G401.6 (cell line): ENCODE measurements at regions not wholly inside any gene's neighbourhood (a gene's known extent, or its start where the extent isn't known, plus 50 kb on each side); places are given as distances from the start of the nearest gene placed in this dataset.
A peak's percentile ranks its signal among the peaks of the same experiment; 100 is the strongest.
"Not testable (repeated sequence)": the region's sequence is repeated elsewhere in the genome, so short reads cannot be mapped to it uniquely, and the experiment has no call there.

ENCODE experiments used
- FAIRE-seq: peaks from 2 replicates; lab custom pipeline; 2012; peaks lifted over from hg19 to GRCh38; lab: Jason Lieb, UNC

DNA sequence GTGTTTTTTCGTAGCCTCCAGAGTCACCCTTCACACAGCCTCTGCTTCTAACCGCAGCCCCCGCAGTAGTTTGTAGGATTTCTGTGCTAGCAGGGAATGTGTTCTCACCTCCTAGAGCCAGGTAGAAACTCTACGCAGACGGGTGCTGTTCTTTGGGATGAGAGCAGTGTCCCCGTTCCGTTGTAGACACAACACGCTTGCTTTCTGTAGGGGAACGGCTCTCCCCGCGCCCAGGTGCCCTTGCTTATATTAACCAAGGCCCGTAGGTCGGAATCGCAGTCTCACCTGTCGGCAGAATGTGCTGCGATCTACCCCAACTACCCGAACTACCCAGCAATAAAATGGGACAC lies 111.8 kb upstream of the NBPF11 start:
- no peak for FAIRE-seq

DNA sequence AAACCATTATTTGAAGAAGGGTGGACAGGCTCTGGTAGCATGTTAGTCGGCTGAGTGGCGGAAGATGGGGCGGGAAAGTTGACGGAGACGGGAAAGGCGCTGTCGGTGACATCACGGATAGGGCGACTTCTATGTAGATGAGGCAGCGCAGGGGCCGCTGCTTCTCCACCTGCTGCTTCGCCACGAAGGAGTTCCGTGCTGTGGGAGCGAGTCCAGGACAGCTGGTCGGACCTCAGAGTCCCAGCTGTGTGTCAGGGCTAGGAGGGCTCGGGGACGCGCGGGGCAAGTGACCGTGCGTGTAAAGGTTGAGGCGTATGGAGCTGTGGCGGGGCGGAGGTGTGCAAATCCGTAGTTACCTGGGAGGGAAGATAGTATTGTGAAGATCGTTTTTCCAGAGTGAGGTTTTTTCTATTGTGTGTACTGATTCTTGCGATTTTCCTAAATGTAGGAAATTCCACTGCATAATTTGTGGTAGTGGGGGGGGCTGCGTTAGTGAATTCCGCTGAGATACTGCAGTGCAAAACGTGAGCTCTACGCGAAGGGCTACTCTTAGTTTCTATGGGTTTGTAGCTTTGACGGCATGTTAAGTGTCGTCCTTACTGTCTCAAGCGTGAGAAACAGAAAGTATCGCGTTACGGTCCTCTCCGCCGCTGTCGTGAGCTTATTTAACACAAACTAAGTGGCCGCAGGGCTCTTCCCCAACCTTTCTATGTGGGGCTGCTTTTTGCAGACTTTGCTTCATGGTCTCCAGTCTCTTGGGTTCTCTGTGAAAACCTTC lies 111.2 kb upstream of the NBPF11 start:
- FAIRE-seq: peak; percentile 93

DNA sequence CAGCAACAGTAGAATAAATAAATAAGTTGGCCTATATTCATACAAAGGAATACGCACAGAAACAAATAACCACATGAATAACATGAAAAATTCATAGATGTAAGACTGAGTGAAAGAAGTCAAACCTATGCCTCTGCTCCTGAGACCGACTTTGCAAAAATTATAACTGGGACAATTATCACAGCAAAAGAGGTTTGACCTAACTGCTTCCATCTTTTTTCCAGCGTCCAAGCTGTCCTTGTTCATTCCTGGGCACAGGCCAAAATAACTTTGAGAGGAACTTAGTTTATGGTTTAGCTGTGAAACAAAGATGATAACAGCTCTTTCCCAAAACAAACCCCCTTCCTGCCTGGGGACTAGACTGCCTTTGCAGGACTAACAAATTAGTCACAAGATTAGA lies 109.6 kb upstream of the NBPF11 start:
- not testable (repeated sequence) for FAIRE-seq

DNA sequence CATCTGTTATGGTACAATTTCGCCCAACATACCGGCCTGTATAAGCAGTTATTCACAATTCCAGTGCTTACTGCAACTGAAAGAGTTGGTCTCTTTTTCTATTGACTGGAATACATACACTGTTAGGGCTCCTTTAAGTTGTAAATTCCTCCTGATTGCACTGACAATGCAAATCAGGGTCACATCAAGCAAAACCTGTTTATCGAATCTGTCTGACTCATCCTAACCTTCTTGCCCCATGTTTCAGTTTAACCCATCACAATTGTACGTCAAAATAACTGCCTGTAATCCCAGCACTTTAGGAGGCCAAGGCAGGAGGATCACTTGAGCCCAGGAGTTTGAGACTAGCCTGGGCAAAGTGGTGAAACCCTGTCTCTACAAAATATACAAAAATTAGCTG lies 105.8 kb upstream of the NBPF11 start:
- not testable (repeated sequence) for FAIRE-seq

DNA sequence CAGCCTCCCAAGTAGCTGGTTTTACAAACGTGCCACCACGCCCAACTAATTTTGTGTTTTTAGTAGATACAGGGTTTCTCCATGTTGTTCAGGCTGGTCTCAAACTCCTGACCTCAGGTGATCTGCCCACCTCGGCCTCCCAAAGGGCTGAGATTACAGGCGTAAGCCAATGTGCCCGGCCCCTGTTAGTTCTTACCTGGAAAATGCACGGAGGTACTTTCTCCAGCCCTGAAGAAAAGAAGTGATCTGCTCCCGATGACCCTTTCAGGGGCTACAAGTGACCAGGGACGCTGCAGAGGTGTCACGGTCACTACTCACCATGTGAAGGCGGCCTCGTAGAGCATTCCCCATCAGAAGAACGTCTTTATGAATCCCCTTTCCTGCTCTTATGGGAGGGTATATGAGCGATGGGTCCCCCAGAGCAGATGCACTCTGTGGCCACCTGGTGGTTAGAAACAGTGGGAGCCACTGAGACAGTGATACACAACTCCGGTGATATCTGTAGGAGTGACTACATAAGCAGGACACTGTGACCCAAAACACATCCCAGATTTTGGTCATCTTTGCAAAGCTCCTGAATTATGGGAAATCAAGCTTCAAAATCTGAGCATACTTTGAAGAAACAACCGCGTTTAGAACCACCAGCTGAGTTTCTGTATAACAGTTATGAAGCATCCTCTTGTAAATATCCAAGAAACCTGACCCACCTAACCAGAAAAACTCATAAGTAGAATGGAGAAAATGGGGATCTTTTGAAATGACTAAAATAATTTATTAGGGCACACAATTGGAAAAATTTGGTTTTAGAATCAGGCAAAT lies 102.7 kb upstream of the NBPF11 start:
- FAIRE-seq: not testable (repeated sequence)

DNA sequence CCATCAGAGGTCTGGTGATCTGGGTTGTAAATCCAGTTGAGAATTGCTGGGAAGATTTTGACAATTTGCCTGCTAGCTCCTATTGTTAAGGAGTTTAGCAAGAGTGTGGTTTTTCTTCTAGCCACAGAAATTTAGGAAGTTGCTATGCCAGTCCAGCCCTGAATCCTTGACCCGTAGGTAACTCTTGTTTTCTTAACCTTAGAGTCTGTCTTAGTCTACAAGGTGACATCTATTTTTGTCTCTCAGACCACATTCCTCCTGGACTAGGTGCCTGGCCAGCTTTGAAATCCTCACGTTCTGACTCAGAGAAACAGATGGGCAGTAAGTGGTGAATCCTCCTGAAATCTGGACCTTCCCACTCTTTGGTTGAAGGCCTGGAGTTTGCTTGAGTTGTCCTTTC lies 101.7 kb upstream of the NBPF11 start:
- not testable (repeated sequence) for FAIRE-seq

DNA sequence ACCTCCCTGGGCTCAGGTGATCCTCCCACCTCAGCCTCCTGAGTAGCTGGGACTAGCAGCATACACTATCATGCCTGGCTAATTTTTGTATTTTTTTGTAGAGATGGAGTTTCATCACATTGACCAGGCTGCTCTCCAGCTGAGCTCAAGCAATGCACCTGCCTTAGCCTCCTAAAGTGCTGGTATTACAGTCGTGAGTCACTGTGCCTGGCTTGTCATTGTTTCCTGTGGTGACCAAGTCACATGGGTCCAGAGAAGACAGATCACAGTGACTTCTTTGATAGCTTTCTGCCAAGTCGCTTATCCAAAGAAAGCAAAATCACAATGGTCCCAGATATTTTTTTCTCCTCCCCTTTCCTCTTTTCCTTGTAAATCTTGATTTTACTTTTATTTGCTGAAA lies 96.7 kb upstream of the NBPF11 start:
- FAIRE-seq: not testable (repeated sequence)

DNA sequence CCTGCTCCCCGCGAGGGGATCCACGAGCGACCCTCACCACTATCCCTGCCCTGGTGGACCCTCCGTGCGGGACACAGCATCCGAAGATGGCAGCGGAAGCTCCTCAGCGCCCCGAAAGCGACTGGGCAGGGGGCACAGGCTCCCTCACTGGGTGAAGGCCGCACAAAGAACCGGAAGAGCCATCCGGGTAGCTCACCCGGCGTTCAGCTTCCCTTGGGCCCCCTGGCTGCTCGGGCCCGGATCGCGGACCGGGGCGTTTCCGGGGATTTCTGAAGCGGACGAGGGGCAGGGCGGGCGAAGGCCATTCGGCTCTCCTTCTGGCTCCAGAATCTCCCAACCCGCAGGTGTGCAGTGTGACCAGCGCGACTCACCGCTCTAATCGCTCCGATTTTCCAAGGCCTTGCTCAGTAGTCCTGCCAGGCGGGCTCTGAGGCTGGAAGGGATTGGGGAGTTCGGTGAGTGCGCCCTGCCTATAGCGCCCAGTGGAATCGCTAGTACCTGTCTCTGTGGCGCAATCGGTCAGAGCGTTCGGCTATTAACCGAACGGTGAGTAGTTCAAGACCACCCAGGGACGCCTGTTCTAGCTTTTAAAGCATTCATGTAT lies 94.3 kb upstream of the NBPF11 start:
- not testable (repeated sequence) for FAIRE-seq

DNA sequence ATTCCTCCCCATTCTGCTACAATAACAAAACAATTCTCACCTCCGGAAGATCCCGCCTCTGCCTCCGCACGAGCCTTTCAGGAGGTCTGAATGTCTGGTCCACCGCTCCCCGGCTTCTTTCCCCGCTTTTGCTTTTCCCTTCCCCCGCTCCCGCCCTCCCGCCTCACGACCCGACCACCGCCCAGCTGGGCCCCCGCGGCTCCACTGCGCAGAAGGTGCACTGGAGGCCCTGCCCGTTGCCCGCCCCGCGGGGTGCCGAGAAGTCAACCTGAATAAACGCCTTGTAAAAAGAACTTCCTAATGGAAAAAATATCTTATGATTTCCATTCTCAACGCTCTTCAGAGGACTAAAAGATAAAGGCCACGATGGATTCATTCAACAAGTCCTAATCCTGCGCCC lies 93.8 kb upstream of the NBPF11 start:
- not testable (repeated sequence) for FAIRE-seq

DNA sequence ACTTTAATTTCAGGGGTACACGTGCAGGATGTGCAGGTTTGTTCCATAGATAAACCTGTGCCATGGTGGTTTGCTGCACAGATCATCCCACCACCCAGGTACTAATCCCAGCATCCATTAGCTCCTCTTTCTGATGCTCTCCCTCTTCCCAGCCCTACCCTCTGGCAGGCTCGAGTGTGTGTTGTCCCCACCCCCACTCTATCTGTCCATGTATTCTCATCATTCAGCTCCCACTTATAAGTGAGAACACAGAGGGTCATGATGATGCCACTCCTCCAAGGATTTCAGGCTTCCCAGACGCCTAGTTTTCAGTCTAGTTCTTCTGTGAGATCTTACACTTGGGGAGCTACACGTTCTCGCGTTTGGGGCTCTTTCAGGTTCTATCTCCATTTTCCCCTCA lies 93.4 kb upstream of the NBPF11 start:
- not testable (repeated sequence) for FAIRE-seq

DNA sequence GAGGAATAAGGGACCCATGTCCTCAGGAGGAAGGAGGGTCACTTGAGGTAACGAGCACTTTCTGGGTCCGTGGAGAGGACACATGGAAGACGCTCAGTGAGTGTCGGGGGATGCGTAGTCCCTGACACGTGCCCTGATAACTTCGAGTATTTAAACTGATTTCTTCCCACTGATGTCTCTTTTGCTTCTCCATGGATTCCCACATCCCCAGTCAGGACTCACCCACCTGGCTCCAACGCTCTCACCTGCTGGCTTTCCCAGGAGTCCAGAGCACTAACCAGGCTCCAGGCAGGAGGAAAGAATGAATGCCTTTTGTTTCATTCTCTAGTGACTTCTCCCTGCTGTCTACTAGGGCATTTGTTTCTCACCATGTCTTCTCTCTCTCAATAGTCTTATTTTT lies 81.2 kb upstream of the NBPF11 start:
- not testable (repeated sequence) for FAIRE-seq

DNA sequence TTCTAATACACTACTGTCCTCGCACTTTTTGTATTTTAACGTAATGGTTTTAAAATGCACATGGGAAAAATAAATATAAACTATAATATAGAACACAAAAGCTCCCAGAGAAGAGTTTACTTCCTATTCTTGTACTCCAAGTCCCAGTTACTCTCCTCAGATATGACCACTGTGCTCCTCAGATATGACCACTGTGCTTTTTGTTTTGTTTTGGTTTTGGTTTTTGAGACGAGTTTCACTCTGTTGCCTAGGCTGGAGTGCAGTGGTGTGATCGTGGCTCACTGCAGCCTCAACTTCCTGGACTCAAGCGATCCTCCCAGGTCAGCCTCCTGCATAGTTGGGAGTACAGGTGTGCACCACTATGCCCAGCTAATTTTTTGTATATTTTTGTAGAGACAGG lies 76.8 kb upstream of the NBPF11 start:
- FAIRE-seq: not testable (repeated sequence)

DNA sequence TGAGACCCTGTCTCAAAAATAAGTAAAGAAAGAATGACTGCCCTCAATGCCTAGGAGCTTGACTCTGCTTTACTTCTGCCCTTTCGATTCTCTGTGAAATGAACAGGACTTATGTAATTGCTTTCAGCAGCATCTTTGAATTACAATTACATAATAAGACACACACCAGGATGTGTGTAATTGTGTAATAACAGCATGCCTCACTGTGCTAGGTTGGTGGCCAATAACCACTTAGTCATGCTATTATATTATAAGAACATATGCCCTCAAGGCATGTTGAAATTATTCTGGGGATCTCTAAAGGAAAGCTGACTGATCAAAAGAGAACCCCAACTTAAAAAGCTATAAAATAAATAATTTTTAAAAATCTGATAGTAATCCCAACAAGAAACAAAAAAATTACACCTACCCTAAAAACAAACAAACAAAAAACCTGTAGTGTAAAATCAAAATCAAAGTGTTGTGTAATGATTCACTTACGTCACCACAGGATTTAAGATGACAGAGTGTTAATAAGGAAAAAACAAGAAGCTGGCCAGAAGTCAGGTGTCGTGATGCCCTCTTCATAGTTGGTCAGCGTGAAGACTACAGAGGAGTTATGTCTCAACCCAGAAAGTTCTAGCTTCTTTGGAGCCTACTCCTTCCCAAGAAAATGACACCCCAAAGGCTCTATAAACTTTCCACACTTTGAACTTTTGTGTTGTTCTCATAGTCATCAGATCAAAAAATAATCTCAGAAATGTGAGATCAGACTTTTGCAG lies 70.5 kb upstream of the NBPF11 start:
- FAIRE-seq: not testable (repeated sequence)

DNA sequence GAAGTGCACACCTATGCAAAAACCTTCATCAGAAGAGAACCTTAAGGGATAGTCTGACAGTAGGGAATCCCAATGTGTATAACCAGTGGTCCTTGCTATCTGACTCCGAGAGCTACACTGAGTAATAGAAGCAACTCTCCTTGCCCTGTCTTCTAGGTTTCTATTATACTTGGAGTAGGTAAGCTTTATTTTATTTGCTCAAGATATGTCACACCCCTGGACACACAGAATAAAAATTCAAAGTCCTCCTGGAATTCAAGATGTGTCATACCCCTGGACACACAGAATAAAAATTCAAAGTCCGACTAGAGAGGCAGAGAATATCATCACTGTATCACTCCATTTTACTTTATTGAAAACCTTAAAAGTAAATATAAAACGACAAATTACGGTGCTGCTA lies 69.5 kb upstream of the NBPF11 start:
- not testable (repeated sequence) for FAIRE-seq

DNA sequence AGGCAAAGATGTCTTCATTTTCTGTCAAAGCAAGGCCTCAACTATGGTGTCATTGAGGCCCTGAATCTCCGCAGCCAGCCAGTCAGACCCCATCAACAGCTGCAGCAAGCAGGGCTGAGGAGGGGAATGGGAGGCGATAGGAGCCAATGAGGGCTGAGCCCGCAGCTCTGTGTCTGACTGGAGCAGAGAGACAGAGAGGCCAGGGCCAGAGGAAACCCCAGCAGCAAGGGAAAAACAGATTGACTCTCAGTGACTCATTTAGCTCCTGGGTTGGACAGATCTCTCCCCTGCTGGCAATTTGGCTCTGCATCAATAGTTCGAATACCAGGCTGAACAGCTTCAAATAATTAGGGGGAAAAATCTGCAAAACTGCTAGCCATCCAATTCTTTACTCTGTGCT lies 67.1 kb upstream of the NBPF11 start:
- FAIRE-seq: not testable (repeated sequence)

DNA sequence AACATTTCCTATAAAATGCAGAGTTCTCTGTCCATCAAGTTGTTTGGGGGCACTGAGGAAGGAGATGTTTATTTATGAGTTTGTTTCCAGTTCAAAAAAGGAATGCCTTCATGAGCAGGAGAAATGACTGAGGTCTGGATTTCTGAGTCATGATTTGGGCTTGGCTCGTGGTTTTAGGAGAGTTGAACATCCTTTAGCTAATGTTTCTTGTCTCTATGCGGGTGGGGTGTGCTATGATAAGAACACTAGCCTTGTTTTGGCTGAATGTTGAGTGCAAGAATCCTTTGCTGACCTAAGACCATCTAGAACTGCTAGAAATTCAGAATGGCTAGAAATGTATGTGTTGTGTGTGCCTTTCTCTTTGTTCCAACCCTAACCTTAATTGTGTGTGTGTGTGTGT lies 59.1 kb upstream of the NBPF11 start:
- not testable (repeated sequence) for FAIRE-seq

DNA sequence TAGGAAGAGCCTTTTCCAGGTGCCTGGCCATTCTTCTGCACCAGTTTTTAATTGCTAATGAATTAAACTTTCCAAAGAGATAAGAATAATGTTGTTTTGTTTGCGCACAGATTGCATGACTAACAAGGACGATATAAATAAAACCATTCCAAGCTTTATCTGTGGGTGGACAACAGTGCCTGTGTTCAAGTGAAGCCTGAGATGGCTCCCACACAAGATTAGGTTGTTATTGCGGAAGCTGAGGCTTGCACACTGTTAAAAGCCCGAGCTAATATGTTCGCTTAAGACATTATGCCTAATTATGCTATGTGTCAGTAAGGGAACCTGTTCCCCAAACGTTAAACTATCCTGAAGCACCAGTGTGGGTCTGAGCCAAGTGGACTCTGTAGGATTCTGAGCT lies 58.5 kb upstream of the NBPF11 start:
- not testable (repeated sequence) for FAIRE-seq

DNA sequence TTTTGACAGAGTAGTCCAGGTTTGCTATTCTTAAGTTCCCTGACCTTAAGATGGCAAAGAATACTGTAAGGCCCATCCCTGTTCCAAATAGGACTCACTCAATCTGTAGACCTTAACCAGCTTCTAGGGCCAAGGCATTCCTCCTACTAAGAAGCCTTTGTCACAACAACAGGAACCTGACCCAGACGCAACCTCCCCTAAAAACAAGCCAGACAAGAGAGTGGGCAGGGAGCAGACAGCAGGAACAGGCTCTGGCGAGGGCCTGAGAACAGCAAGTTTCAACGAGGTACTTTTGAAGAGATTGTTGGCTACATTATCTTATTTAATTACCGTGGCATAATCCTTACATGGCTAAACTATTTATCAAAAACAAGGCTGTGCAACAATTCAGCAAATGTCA lies 58.1 kb upstream of the NBPF11 start:
- FAIRE-seq: not testable (repeated sequence)

DNA sequence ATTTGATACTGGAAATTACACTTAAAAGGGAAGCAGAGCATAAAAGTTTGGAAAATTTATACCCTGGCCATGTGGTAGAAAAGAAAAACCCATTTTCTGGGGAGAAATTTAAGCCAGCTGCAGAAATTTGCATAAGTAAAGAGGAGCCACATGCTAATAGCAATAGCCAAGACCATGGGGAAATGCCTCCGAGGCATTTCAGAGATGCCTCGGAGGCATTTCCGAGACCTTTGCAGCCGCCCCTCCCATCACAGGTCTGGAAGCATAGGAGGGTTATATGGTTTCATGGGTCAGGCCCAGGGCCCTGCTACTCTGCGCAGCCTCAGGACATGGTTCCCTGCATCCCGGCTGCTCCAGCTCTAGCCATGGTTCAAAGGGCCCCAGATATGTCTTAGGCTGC lies 49.9 kb upstream of the NBPF11 start:
- not testable (repeated sequence) for FAIRE-seq
